OCI-LY3 (cell line): ENCODE measurements at regions not wholly inside any gene's neighbourhood (a gene's known extent, or its start where the extent isn't known, plus 50 kb on each side); places are given as distances from the start of the nearest gene placed in this dataset.

ENCODE experiments used
- H2AFZ ChIP-seq: fragments of 200-600, 300-600 bp; shearing (Covaris generic); 2 replicates; pipeline ENCODE4 v1.6.0; 2014; ENCODE audit warnings: antibody characterized with exemption, low read depth, low read length
- H3K27ac ChIP-seq: fragments of 200-600, 300-600 bp; sonication (generic); 2 replicates; pipeline ENCODE4 v1.5.1; 2014; ENCODE audit warnings: mild to moderate bottlenecking, low read length, moderate library complexity, mixed read lengths
- H3K27me3 ChIP-seq: fragments of 200-600, 300-600 bp; sonication (generic); 2 replicates; pipeline ENCODE4 v1.6.1; 2014; ENCODE audit warnings: low read depth, low read length, mixed read lengths
- H3K36me3 ChIP-seq: fragments of 200-600, 300-600 bp; sonication (generic); replicated peaks from 2 replicates; pipeline ENCODE3; 2014; ENCODE audit warnings: low read depth, low read length, mixed read lengths
- H3K4me1 ChIP-seq: fragments of 300-600, 200-600 bp; sonication (generic); 2 replicates; pipeline ENCODE4 v1.6.1; 2014; ENCODE audit warnings: low read length, mixed read lengths
- H3K4me2 ChIP-seq: fragments of 200-600, 300-600 bp; sonication (generic); 2 replicates; pipeline ENCODE4 v1.6.1; 2014; ENCODE audit warnings: low read length, mixed read lengths
- H3K4me3 ChIP-seq: fragments of 300-600, 200-600 bp; sonication (generic); 2 replicates; pipeline ENCODE4 v1.5.1; 2014; ENCODE audit warnings: antibody characterized with exemption, mild to moderate bottlenecking, low read length, moderate library complexity
- H3K79me2 ChIP-seq: fragments of 300-600, 200-600 bp; shearing (Covaris generic); 2 replicates; pipeline ENCODE4 v1.6.1; 2014; ENCODE audit warnings: mild to moderate bottlenecking, low read length, mixed read lengths
- H3K9ac ChIP-seq: fragments of 300-600, 200-600 bp; shearing (Covaris generic); 2 replicates; pipeline ENCODE4 v1.6.0; 2014; ENCODE audit warnings: mild to moderate bottlenecking, low read length, moderate library complexity
- H3K9me3 ChIP-seq: fragments of 200-600, 300-600 bp; shearing (Covaris generic); 2 replicates; pipeline ENCODE4 v1.6.1; 2014; ENCODE audit warnings: low read length, mixed read lengths; ENCODE audit not compliant: insufficient read depth
- H4K20me1 ChIP-seq: fragments of 200-600, 300-600 bp; sonication (generic); 2 replicates; pipeline ENCODE4 v1.6.1; 2016; ENCODE audit warnings: low read length, mixed read lengths; ENCODE audit not compliant: insufficient read depth
- CTCF ChIP-seq: fragments of 200-600, 300-600 bp; sonication (generic); IDR thresholded peaks from 2 replicates; pipeline ENCODE4 v1.5.1; 2014; ENCODE audit warnings: antibody characterized with exemption, low read length, low read depth
- EZH2phosphoT487 ChIP-seq: fragments of 200-600 bp; shearing (Covaris generic); IDR thresholded peaks from 2 replicates; pipeline ENCODE4 v1.6.1; 2018; ENCODE audit warnings: antibody characterized with exemption, mixed run types, low read depth

DNA sequence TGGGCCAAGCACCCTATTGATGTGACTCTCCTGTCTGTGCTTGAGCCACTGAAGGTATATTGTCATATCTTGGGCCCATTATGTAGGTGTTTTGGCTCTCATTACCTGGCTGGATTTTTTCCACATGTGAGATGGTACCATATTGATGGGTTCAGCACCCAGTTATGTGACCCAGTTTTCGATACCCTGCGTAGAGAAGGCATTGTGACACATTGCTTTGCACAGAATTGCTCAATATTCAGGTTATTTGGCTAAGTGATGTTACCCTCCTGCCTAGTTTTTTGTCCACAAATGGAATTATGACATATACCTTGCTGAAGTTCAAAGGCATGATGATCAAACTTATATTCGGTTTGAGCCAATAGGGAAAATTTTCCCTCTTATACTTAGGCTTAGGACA, 1007.3 kb upstream of the TSPY4 start:
- Histone ChIP-seq H3K4me2 (no peak overlapping the region), H4K20me1 (no peaks in the 10 kb centered on the region), H3K9ac (no peak overlapping the region), H2AFZ (no peak overlapping the region), H3K4me1 (no peaks in the 10 kb centered on the region), H3K79me2 (no peaks in the 10 kb centered on the region), H3K36me3 (no peaks in the 10 kb centered on the region), H3K27me3 (no peaks in the 10 kb centered on the region), H3K4me3 (no peak overlapping the region), H3K27ac (no peak overlapping the region), H3K9me3 (no peaks in the 10 kb centered on the region)
- TF ChIP-seq CTCF (no peak), EZH2phosphoT487 (no peak)

DNA sequence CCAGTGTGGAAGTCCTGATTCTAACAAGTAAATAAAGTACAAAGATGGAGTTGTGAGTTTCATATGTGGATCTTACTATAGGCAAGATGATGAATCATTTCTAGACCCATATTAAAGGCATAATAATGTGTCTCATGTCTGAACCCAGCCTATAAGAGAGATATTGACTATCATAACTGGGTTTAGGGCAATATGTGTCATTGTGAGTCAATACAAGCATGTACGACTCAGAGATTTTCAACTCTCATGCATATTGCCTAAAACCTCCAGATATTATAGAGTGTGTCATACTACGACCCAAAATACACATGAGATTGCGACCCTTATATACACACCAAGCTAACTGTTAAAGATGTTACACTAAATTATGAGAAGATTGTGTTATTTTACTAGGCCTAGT, 1003.9 kb upstream of the TSPY4 start:
- no peaks in the 10 kb centered on the region for H3K27me3 ChIP-seq
- no peak overlapping the region for H2AFZ ChIP-seq
- no peak overlapping the region for H3K27ac ChIP-seq
- H3K4me3 ChIP-seq = no peak overlapping the region
- no peaks in the 10 kb centered on the region for H3K9me3 ChIP-seq
- H3K9ac ChIP-seq = no peak overlapping the region
- no peaks in the 10 kb centered on the region for H4K20me1 ChIP-seq
- no peaks in the 10 kb centered on the region for H3K79me2 ChIP-seq
- TF ChIP-seq CTCF (no peak), EZH2phosphoT487 (no peak)
- no peak overlapping the region for H3K4me2 ChIP-seq
- no peaks in the 10 kb centered on the region for H3K36me3 ChIP-seq
- H3K4me1 ChIP-seq = no peaks in the 10 kb centered on the region

DNA sequence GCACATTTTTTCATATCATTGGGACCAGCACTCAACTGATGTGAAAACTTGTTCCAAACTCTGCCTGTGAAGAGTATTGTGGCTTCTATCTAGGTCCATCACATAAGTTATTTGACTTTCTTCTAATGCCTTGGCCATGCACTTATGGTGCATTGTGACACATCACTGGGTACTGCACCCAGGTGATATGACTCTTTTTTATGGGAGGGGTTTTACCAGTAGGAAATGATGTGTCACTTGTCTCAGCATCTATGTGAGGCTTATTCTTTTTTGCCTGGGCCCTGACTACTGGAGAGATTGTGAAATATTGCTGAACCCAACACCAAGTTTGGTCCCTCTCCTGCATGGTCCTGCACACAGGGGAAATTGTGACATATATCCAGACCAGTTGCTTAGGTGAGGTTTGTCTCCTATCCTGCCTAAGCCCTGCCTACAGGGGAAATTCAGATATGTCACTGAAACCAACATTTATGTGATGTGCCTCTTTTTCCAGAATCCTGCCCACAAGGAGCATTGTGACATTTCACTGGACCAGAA, 1001.9 kb upstream of the TSPY4 start:
- H3K79me2 ChIP-seq = no peaks in the 10 kb centered on the region
- H3K9me3 ChIP-seq = no peaks in the 10 kb centered on the region
- TF ChIP-seq CTCF (no peak), EZH2phosphoT487 (no peak)
- H3K9ac ChIP-seq = no peak overlapping the region
- H3K4me1 ChIP-seq = no peaks in the 10 kb centered on the region
- no peaks in the 10 kb centered on the region for H3K27me3 ChIP-seq
- H2AFZ ChIP-seq = no peak overlapping the region
- no peaks in the 10 kb centered on the region for H3K36me3 ChIP-seq
- H3K27ac ChIP-seq = no peak overlapping the region
- no peak overlapping the region for H3K4me2 ChIP-seq
- no peak overlapping the region for H3K4me3 ChIP-seq
- no peaks in the 10 kb centered on the region for H4K20me1 ChIP-seq

- no peak for TF ChIP-seq CTCF
- no peak for TF ChIP-seq EZH2phosphoT487
- Histone ChIP-seq H3K4me2 (no peak overlapping the region), H3K27me3 (no peaks in the 10 kb centered on the region), H3K9ac (no peak overlapping the region), H3K36me3 (no peaks in the 10 kb centered on the region), H3K4me3 (no peak overlapping the region), H3K27ac (no peak overlapping the region), H3K9me3 (no peaks in the 10 kb centered on the region), H3K79me2 (no peaks in the 10 kb centered on the region), H2AFZ (no peak overlapping the region), H4K20me1 (no peaks in the 10 kb centered on the region), H3K4me1 (no peaks in the 10 kb centered on the region)
Observed at GRCh38 chrY:8336112-8336774, 1001.0 kb upstream of the TSPY4 start.
